ENCODE measurements at regions not wholly inside any gene's neighbourhood (a gene's known extent, or its start where the extent isn't known, plus 50 kb on each side); places are given as distances from the start of the nearest gene placed in this dataset.

DNA sequence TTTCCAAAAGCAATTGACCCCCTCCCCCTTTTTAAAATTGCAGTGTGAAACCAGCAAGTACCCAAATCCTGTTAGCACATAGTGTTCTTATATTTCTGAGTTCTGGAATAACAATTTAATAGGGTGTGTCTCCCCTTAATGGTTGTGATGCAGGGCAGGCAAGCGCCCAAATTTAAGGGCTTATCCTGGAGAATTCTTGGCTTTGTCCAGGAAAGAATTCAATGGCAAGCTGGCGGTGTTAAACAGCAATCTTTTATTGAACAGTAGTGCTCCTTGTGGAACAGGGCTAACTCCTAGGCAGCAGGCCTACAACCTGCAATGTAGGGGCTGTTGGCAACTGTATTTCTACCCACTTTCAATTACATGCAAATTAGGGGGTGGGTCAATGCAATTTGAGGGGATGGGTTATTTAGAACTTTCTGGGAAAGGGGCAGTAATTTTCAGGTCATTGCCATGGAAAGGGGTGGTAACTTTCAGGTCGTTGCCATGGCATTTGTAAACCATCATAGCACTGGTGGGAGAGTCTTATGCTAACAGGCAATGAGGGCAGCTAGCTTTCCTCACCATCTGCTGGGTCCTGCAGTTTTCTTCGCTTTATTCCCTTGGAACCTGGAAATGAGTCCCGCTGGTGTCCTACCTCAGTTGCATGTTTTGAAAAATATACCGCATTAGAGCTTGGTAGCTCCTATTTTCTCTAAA lies 149.0 kb upstream of the KCTD1 start:
- ATAC-seq (replicated peaks in 1 of 4) (no peak), DNase-seq (no peak)
- H3K27ac Mint-ChIP-seq, result no peak overlapping the region
- POLR2A ChIA-PET, result no interaction called here
- H3K9me3 Mint-ChIP-seq, result peaks cover 0 to 10% (median 0%) of the 10 kb centered on the region in 3 donors
- WGBS (ENCODE audit: insufficient coverage), result 75% methylated on average over 5 of the region's 6 CpGs
- H3K4me1 ChIP-seq (ENCODE audit: control insufficient read depth in 1 of 2, extremely low read depth in 1 of 2, insufficient read depth in 2 of 2, low read length in 2 of 2), result peaks cover 0 to 5% of the 10 kb centered on the region in 2 experiments
- no peak overlapping the region for H3K27ac ChIP-seq (ENCODE audit: low read length)
- H3K4me3 Mint-ChIP-seq, result no peak overlapping the region
- peaks cover 0 to 4% of the 10 kb centered on the region in 2 donors for H3K27me3 Mint-ChIP-seq
- CTCF ChIA-PET, result no interaction called here
- no peak overlapping the region for H3K4me3 ChIP-seq (ENCODE audit: control insufficient read depth in 1 of 2, extremely low read depth in 1 of 2, low read length in 1 of 2)
- H3K4me1 Mint-ChIP-seq, result peaks cover 0 to 7% (median 2%) of the 10 kb centered on the region in 3 donors
- no peaks in the 10 kb centered on the region for H3K36me3 ChIP-seq (ENCODE audit: control insufficient read depth in 2 of 2, extremely low read depth in 1 of 2, insufficient read depth in 1 of 2, low read length in 1 of 2)
- H3K36me3 Mint-ChIP-seq, result no peaks in the 10 kb centered on the region
- H3K9me3 ChIP-seq, result no peaks in the 10 kb centered on the region
- H3K27me3 ChIP-seq (replicated peaks in 1 of 2; ENCODE audit: control insufficient read depth in 2 of 2, extremely low read depth in 1 of 2, insufficient read depth in 2 of 2, low read length in 1 of 2), result no peaks in the 10 kb centered on the region

DNA sequence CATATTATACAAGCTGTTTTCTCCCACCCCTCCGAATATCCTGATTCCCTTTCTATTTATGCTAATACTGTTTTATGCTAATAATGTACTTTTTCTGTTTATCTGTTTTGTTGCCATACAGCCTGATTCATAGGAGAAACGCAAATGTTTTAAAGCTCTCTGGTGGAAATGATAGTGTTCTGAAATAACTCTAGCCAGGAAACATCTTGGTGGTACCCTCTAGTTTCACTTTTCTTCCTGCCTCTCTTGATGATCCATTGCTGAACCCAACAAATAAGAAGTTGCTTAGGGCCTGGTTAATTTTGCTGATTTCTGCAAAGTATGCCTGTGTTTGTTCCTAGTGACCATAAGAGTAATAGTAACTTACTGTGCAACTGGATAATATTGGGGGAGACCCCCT lies 148.4 kb upstream of the KCTD1 start:
- H3K4me3 ChIP-seq (ENCODE audit: control insufficient read depth in 1 of 2, extremely low read depth in 1 of 2, low read length in 1 of 2), result no peak overlapping the region
- H3K36me3 ChIP-seq (ENCODE audit: control insufficient read depth in 2 of 2, extremely low read depth in 1 of 2, insufficient read depth in 1 of 2, low read length in 1 of 2), result no peaks in the 10 kb centered on the region
- H3K27ac ChIP-seq (ENCODE audit: low read length), result no peak overlapping the region
- Mint-ChIP-seq H3K27ac (no peak overlapping the region), H3K9me3 (peaks cover 0 to 10% (median 0%) of the 10 kb centered on the region in 3 donors), H3K4me3 (no peak overlapping the region), H3K4me1 (peaks cover 0 to 7% (median 2%) of the 10 kb centered on the region in 3 donors), H3K27me3 (peaks cover 0 to 4% of the 10 kb centered on the region in 2 donors), H3K36me3 (no peaks in the 10 kb centered on the region)
- WGBS (ENCODE audit: insufficient coverage), result no CpG with 5 or more reads among the region's 2 CpGs
- no peak for ATAC-seq (replicated peaks in 1 of 4)
- ChIA-PET CTCF (no interaction called here), POLR2A (no interaction called here)
- no peak for DNase-seq
- H3K4me1 ChIP-seq (ENCODE audit: control insufficient read depth in 1 of 2, extremely low read depth in 1 of 2, insufficient read depth in 2 of 2, low read length in 2 of 2), result peaks cover 0 to 4% of the 10 kb centered on the region in 2 experiments
- no peaks in the 10 kb centered on the region for H3K27me3 ChIP-seq (replicated peaks in 1 of 2; ENCODE audit: control insufficient read depth in 2 of 2, extremely low read depth in 1 of 2, insufficient read depth in 2 of 2, low read length in 1 of 2)
- H3K9me3 ChIP-seq, result no peaks in the 10 kb centered on the region

DNA sequence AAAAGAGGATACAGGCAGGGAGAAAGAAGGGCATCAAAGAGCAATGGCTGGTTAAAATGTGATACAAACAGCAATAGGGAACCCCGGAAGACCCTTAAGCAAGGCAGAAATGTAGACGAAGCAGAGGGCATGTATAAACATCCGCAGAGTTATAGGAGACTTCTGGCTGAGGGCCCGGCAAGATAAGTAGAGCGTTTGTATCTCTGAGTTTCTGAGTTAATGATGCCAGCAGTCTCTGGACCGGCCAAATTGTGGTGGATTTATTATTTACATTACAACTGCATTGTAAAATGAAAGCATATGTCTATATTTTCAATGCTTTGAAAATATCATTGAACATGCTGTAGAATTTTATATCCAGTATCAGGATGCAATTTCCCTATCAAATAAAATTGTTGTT lies 148.0 kb upstream of the KCTD1 start:
- DNase-seq, result no peak
- Mint-ChIP-seq H3K4me3 (no peak overlapping the region), H3K36me3 (no peaks in the 10 kb centered on the region), H3K9me3 (peaks cover 0 to 10% (median 3%) of the 10 kb centered on the region in 3 donors), H3K4me1 (peaks cover 0 to 7% (median 2%) of the 10 kb centered on the region in 3 donors), H3K27ac (no peak overlapping the region), H3K27me3 (peaks cover 0 to 4% of the 10 kb centered on the region in 2 donors)
- 90% methylated on average over 3 of the region's 6 CpGs for WGBS (ENCODE audit: insufficient coverage)
- H3K27ac ChIP-seq (ENCODE audit: low read length), result no peak overlapping the region
- no peaks in the 10 kb centered on the region for H3K4me1 ChIP-seq (ENCODE audit: control insufficient read depth in 1 of 2, extremely low read depth in 1 of 2, insufficient read depth in 2 of 2, low read length in 2 of 2)
- POLR2A ChIA-PET, result no interaction called here
- H3K9me3 ChIP-seq, result no peaks in the 10 kb centered on the region
- no peak overlapping the region for H3K4me3 ChIP-seq (ENCODE audit: control insufficient read depth in 1 of 2, extremely low read depth in 1 of 2, low read length in 1 of 2)
- ATAC-seq (replicated peaks in 1 of 4), result no peak
- CTCF ChIA-PET, result no interaction called here
- H3K36me3 ChIP-seq (ENCODE audit: control insufficient read depth in 2 of 2, extremely low read depth in 1 of 2, insufficient read depth in 1 of 2, low read length in 1 of 2), result no peaks in the 10 kb centered on the region
- no peaks in the 10 kb centered on the region for H3K27me3 ChIP-seq (replicated peaks in 1 of 2; ENCODE audit: control insufficient read depth in 2 of 2, extremely low read depth in 1 of 2, insufficient read depth in 2 of 2, low read length in 1 of 2)

GRCh38 chr18:26689226-26689879 lies 141.0 kb upstream of the KCTD1 start:
- H3K9me3 Mint-ChIP-seq, result peaks cover 3 to 6% (median 5%) of the 10 kb centered on the region in 3 donors
- ChIA-PET POLR2A (no interaction called here), CTCF (no interaction called here)
- H3K36me3 Mint-ChIP-seq, result no peaks in the 10 kb centered on the region
- DNase-seq (no peak), ATAC-seq (replicated peaks in 1 of 4) (no peak)
- no peak overlapping the region for H3K27ac ChIP-seq (ENCODE audit: low read length)
- H3K36me3 ChIP-seq (ENCODE audit: control insufficient read depth in 2 of 2, extremely low read depth in 1 of 2, insufficient read depth in 1 of 2, low read length in 1 of 2), result no peaks in the 10 kb centered on the region
- H3K9me3 ChIP-seq, result no peaks in the 10 kb centered on the region
- H3K4me3 ChIP-seq (ENCODE audit: control insufficient read depth in 1 of 2, extremely low read depth in 1 of 2, low read length in 1 of 2), result no peak overlapping the region
- peaks cover 0 to 2% of the 10 kb centered on the region in 2 donors for H3K27me3 Mint-ChIP-seq
- no peak overlapping the region for H3K4me3 Mint-ChIP-seq
- WGBS (ENCODE audit: insufficient coverage), result no CpG with 5 or more reads among the region's 7 CpGs
- H3K4me1 ChIP-seq (ENCODE audit: control insufficient read depth in 1 of 2, extremely low read depth in 1 of 2, insufficient read depth in 2 of 2, low read length in 2 of 2), result no peaks in the 10 kb centered on the region
- H3K27me3 ChIP-seq (replicated peaks in 1 of 2; ENCODE audit: control insufficient read depth in 2 of 2, extremely low read depth in 1 of 2, insufficient read depth in 2 of 2, low read length in 1 of 2), result peaks cover 0 to 3% of the 10 kb centered on the region in 2 experiments
- no peaks in the 10 kb centered on the region for H3K4me1 Mint-ChIP-seq
- H3K27ac Mint-ChIP-seq, result no peak overlapping the region

DNA sequence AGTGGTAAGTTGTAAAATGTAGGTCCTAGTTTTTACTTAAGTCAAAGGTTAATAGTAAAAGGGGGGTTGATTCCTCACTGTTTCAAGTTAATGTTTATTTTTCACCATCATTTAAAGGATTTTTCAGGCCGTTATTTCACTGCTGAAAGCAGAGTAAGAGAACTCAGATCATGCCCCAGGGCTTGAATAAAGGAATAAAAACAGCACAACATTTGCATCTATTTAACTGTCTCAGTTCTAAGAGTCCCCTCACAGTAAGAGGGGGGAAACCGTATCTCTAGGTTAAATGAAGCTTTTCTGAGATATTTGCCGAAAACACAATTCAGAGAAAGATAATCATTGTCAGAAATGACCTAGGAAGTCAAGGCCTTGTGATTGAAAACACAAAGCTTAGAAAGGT lies 138.2 kb upstream of the KCTD1 start:
- Histone ChIP-seq H3K36me3 (ENCODE audit: control insufficient read depth in 2 of 2, extremely low read depth in 1 of 2, insufficient read depth in 1 of 2, low read length in 1 of 2) (no peaks in the 10 kb centered on the region), H3K4me1 (ENCODE audit: control insufficient read depth in 1 of 2, extremely low read depth in 1 of 2, insufficient read depth in 2 of 2, low read length in 2 of 2) (no peaks in the 10 kb centered on the region), H3K4me3 (ENCODE audit: control insufficient read depth in 1 of 2, extremely low read depth in 1 of 2, low read length in 1 of 2) (no peak overlapping the region), H3K27ac (ENCODE audit: low read length) (no peak overlapping the region), H3K27me3 (replicated peaks in 1 of 2; ENCODE audit: control insufficient read depth in 2 of 2, extremely low read depth in 1 of 2, insufficient read depth in 2 of 2, low read length in 1 of 2) (peaks cover 0 to 3% of the 10 kb centered on the region in 2 experiments), H3K9me3 (no peaks in the 10 kb centered on the region)
- ATAC-seq (replicated peaks in 1 of 4) (no peak), DNase-seq (no peak)
- POLR2A ChIA-PET, result interaction anchor here in 1 of 2 donors (0.5 kb wide), 1 partner anchor 103 kb away, joined by 7 read pairs; no protein-coding TSS in a partner anchor
- Mint-ChIP-seq H3K27ac (no peak overlapping the region), H3K9me3 (peaks cover 0 to 6% (median 2%) of the 10 kb centered on the region in 3 donors), H3K4me3 (no peak overlapping the region), H3K4me1 (no peaks in the 10 kb centered on the region), H3K36me3 (no peaks in the 10 kb centered on the region), H3K27me3 (peaks cover 0 to 2% of the 10 kb centered on the region in 2 donors)
- 67% methylated on average over 1 of the region's 3 CpGs for WGBS (ENCODE audit: insufficient coverage)
- CTCF ChIA-PET, result no interaction called here

DNA sequence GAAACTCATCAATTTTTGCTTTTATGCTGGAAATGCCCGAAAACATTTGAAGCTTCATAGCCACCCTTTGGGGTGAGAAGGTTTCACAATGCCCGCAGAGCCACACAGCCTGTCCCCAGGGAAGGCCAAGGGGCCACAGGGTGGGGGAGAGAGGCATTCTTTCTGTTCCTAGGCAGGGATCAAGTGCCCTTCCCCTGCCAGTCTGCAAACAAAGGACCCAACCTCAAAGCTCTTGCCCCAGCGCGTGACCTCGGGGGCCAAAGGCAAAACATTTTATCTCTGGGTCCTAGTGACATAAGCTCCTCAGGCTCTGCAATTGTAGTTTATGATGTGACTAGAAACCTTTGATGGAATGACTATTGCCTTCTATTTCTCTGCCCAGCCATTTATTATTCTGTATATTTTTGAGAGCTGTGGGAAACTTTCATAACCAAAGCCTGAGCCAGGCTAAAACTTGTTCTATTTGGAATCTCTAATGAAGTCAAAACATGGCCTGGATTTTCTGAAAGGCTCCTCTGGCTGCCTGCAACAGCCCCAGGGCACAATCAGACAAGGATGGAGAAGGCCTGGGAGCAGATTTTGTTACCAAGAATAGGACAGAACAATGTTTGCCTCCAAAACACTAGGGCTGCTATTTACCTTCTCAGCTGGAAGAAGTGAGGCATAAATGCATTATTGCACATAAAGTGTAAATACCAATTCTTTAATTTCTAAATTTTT lies 137.2 kb upstream of the KCTD1 start:
- Histone ChIP-seq H3K4me3 (ENCODE audit: control insufficient read depth in 1 of 2, extremely low read depth in 1 of 2, low read length in 1 of 2) (no peak overlapping the region), H3K4me1 (ENCODE audit: control insufficient read depth in 1 of 2, extremely low read depth in 1 of 2, insufficient read depth in 2 of 2, low read length in 2 of 2) (no peaks in the 10 kb centered on the region), H3K9me3 (no peaks in the 10 kb centered on the region), H3K27me3 (replicated peaks in 1 of 2; ENCODE audit: control insufficient read depth in 2 of 2, extremely low read depth in 1 of 2, insufficient read depth in 2 of 2, low read length in 1 of 2) (peaks cover 0 to 3% of the 10 kb centered on the region in 2 experiments), H3K27ac (ENCODE audit: low read length) (no peak overlapping the region), H3K36me3 (ENCODE audit: control insufficient read depth in 2 of 2, extremely low read depth in 1 of 2, insufficient read depth in 1 of 2, low read length in 1 of 2) (no peaks in the 10 kb centered on the region)
- Mint-ChIP-seq H3K27ac (no peak overlapping the region), H3K9me3 (peaks cover 0 to under 1% (median 0%) of the 10 kb centered on the region in 3 donors), H3K36me3 (no peaks in the 10 kb centered on the region), H3K4me3 (no peak overlapping the region), H3K4me1 (no peaks in the 10 kb centered on the region), H3K27me3 (peaks cover 0 to 2% of the 10 kb centered on the region in 2 donors)
- WGBS (ENCODE audit: insufficient coverage), result 75% methylated on average over 2 of the region's 5 CpGs
- ATAC-seq (replicated peaks in 1 of 4), result no peak
- no peak for DNase-seq
- CTCF ChIA-PET, result no interaction called here
- POLR2A ChIA-PET, result no interaction called here
